Jurkat, Clone E6-1 (cell line): ENCODE measurements at regions not wholly inside any gene's neighbourhood (a gene's known extent, or its start where the extent isn't known, plus 50 kb on each side); places are given as distances from the start of the nearest gene placed in this dataset.
"Not testable (repeated sequence)": the region's sequence is repeated elsewhere in the genome, so short reads cannot be mapped to it uniquely, and the experiment has no call there.

Source experiments
- DNase-seq: peaks from one replicate; pipeline ENCODE4 v3.0.0-alpha.2; 2011; ENCODE audit warnings: low read depth, low spot score
- H3K4me3 ChIP-seq: 2 replicates; pipeline ENCODE4 v1.5.1; 2011; ENCODE audit warnings: mild to moderate bottlenecking, low read length, control low read depth, moderate library complexity

- no peak for DNase-seq
These were observed 530.8 kb downstream of the HAPSTR1 start for GRCh38 chr16:9622268-9622667.

GRCh38 chr16:9625122-9625521, 533.7 kb downstream of the HAPSTR1 start:
- no peak overlapping the region for H3K4me3 ChIP-seq
- no peak for DNase-seq

More at GRCh38 chr16:9622268-9622667, 530.8 kb downstream of the HAPSTR1 start:
- H3K4me3 ChIP-seq: no peak overlapping the region

- H3K4me3 ChIP-seq: no peak overlapping the region
- DNase-seq: no peak
These were observed 536.0 kb downstream of the HAPSTR1 start for GRCh38 chr16:9627427-9627826.

DNA sequence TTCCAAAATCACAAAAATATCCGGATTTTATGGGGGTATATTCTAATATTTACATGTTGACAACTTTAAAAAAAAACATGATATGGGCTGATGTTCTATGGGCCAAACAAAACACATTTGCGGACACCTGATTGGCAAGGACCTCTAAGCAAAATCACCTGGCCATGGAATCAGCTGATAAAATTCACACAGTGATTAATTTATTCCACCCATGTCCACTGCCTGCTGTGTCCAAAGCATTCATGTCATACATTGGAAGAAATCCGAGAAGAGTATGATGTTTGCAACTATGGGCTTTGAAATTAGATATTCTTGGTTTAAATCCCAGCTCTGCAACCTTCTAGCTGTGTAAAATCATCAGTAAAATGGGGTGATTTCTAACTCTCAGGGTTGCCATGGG, 538.7 kb downstream of the HAPSTR1 start:
- DNase-seq: no peak
- H3K4me3 ChIP-seq: no peak overlapping the region

DNA sequence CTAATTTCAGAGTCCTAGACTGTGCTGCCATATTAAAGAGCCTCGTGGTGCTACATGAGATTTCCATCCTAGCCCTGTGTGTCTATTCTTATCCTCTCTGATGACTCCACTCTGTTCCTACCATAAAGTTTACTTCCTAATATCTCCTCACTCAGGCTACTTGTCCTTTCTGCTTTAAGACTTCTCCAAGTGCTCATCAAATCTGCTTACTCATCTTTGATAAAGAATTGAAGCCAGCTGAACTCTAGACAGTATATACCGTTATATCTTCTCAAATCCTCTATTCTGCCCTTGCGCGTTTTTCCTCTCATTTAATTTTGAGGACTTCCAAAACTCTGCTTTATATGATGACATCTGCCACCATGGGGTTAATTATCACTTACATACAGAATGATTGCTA, 539.5 kb downstream of the HAPSTR1 start:
- no peak overlapping the region for H3K4me3 ChIP-seq
- DNase-seq: no peak

GRCh38 chr16:9633844-9634243, 542.4 kb downstream of the HAPSTR1 start:
- no peak overlapping the region for H3K4me3 ChIP-seq
- DNase-seq: no peak

DNA sequence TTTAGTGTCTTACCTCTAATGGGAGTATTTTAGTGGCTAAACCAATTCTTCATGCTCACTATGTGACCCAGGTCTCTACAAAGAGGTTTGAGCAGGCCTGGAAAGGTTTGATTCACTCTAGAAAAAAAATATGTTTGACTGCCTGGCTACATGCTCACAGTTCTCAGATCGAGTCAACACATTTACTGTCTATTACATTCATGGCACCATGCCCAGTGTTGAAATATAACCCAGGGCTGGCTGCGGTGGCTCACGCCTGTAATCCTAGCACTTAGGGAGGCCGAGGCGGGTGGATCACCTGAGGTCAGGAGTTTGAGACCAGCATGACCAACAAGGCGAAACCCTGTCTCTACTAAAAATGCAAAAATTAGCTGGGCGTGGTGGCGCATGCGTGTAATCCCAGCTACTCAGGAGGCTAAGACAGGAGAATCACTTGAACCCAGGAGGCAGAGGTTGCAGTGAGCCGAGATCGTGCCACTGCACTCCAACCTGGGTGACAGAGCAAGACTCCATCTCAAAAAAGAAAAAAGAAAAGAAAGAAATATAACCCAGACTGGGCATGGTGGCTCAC, 543.8 kb downstream of the HAPSTR1 start:
- not testable (repeated sequence) for DNase-seq, H3K4me3 ChIP-seq

DNA sequence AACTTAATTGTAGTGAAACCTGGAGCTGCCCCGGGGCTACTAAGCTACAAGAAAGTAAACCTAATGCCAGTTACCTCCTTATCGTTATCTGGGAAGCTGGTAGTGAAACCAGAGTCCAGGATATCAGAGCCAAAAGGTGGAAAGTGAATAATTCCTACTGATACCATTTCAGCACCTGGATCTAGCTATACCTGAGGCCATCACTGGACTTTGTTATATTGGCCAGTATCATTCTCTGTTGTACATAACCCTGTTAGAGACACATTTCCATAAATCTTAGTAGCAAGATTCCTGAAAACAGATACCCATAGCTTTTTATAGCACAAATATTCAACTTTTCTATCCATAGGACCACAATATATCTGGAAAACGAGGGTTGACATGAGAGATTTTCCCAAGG, 538.0 kb downstream of the GRIN2A start:
- DNase-seq: no peak
- H3K4me3 ChIP-seq: no peak overlapping the region

GRCh38 chr16:9645911-9646310, 536.3 kb downstream of the GRIN2A start:
- no peak overlapping the region for H3K4me3 ChIP-seq
- DNase-seq: no peak

- H3K4me3 ChIP-seq: no peak overlapping the region
- peak; percentile 1 for DNase-seq
These were observed 534.1 kb downstream of the GRIN2A start for GRCh38 chr16:9647981-9648701.

- no peak overlapping the region for H3K4me3 ChIP-seq
- no peak for DNase-seq
These were observed 531.9 kb downstream of the GRIN2A start for GRCh38 chr16:9650284-9650683.

GRCh38 chr16:9655051-9655450, 527.2 kb downstream of the GRIN2A start:
- no peak for DNase-seq
- H3K4me3 ChIP-seq: no peak overlapping the region

- DNase-seq: no peak
- H3K4me3 ChIP-seq: no peak overlapping the region
These were observed 524.6 kb downstream of the GRIN2A start for GRCh38 chr16:9657641-9658040.

GRCh38 chr16:9658164-9658563, 524.1 kb downstream of the GRIN2A start:
- DNase-seq: no peak
- no peak overlapping the region for H3K4me3 ChIP-seq

GRCh38 chr16:9658586-9658985, 523.6 kb downstream of the GRIN2A start:
- no peak overlapping the region for H3K4me3 ChIP-seq
- DNase-seq: no peak

- no peak overlapping the region for H3K4me3 ChIP-seq
- no peak for DNase-seq
These were observed 521.3 kb downstream of the GRIN2A start for GRCh38 chr16:9660898-9661297.

DNA sequence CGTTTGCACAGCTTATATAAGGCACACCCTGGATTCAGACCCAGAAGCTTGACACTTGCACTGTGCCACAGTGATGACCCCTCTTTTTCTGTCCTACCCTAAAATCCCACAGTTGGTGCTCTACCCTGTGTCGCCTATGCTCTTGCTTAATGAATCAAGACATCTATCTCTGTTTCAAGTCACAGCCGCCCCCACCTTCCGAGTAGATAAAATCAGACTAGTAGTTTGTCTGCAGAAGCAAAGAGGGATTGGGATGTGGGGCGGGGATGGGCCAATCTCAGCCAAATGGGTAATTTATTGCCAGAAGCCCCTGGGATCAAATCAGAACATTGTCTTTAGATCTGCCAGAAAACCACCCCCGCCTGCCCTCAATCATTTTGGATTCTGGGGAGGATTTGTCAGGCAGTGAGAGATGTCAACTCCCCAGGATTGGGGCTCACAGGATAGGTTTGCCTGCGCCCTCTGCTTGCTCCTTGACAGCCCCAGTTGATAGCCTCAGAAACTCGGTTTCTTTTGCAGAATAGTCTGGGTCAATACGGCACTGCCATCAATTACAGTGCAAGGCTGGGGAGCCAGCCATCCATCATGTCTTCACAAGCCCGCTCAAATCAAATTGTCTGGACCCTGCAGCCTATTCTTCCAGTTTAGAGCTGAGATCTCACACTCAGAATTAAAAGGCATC, 520.8 kb downstream of the GRIN2A start:
- no peak overlapping the region for H3K4me3 ChIP-seq
- DNase-seq: no peak

- H3K4me3 ChIP-seq: no peak overlapping the region
- no peak for DNase-seq
These were observed 518.6 kb downstream of the GRIN2A start for GRCh38 chr16:9663588-9663987.

DNA sequence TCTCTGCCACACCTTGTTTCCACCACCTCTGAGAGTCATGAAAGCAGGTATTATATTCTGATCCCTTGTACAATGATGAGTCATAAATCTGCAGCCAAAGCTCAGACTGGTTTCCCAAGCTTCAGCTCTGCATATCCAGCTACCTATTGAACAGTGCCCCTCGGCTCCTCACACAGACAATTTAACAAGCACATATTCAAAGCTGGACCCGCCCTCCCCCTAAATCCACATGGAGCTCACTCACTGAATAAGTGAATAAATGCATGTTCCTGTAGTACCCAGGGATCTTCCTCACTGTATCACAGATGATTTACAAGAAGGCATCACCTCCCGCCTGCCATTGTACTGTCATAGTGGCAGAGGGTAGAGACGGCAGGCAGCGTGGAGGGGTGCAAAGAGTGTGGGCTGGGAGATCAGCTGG, 516.4 kb downstream of the GRIN2A start:
- H3K4me3 ChIP-seq: no peak overlapping the region
- no peak for DNase-seq

DNA sequence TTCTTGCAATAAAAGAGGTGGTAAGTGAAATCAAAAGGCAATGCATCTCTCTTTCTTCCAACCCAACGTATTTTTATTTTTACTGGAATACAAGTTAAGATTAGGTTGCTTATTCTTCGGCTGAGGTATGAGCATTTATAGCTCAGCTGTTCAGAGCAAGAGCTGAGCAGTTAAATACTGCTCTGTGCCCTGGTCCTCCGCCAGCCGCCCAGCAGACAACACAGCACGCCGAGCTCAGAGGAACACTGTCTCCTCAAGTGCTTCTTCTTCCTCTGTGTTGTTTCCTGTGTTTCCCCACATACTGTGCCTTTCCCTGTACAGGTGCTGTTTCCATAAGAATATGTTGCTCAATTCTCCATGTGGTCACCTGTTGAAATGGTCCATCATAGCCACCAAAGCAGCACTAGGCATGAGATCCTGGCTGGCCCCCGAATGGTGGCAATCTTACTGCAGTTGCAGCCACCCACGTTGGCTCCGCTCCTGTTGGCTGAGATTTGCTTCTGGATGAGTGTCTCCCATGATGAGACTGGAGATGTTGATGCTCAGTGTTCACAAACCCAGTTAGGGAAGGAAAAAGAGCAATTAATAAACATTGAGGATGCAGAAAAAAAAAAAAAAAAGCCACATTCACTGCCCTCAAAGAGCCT, 515.3 kb downstream of the GRIN2A start:
- no peak overlapping the region for H3K4me3 ChIP-seq
- DNase-seq: no peak
